ENCODE measurements at regions not wholly inside any gene's neighbourhood (a gene's known extent, or its start where the extent isn't known, plus 50 kb on each side); places are given as distances from the start of the nearest gene placed in this dataset.

DNA sequence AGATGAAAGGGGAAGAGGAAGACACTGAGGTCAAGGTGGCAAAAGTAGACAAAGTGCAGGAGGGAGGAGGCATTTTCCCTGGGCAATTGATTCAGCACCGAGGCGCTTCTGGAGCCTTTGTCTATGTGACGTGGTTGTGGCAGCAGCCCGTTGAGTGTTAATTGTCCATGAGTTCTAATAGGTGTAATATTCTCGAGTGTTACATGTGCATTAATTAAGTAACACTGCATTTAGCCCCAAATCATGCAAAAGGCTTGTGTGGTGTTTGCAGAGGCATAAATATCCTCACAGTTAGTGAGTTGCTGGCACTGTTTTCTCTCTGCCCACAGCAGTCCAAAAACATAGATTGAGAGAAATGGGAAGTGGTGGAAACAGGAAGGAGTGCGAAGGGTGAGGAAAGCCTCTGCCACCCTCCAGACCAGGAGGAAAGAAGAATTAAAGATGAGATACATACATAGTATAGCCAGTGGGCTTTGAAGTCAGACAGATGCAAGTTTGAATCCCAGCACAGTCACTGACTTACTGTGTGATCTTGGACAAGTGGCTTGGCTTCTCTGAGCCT is 361.2 kb downstream of the MN1 start:
- Mint-ChIP-seq H3K27ac (no peak overlapping the region), H3K27me3 (ENCODE audit: low read depth) (peaks cover 6% of the 10 kb centered on the region), H3K4me3 (no peak overlapping the region), H3K4me1 (peaks cover 22% of the 10 kb centered on the region), H3K9me3 (no peaks in the 10 kb centered on the region), H3K36me3 (no peaks in the 10 kb centered on the region)
- no peak for DNase-seq (ENCODE audit: low spot score in 2 of 2, unreplicated experiment in 2 of 2)
- TF ChIP-seq, protein P1, sequence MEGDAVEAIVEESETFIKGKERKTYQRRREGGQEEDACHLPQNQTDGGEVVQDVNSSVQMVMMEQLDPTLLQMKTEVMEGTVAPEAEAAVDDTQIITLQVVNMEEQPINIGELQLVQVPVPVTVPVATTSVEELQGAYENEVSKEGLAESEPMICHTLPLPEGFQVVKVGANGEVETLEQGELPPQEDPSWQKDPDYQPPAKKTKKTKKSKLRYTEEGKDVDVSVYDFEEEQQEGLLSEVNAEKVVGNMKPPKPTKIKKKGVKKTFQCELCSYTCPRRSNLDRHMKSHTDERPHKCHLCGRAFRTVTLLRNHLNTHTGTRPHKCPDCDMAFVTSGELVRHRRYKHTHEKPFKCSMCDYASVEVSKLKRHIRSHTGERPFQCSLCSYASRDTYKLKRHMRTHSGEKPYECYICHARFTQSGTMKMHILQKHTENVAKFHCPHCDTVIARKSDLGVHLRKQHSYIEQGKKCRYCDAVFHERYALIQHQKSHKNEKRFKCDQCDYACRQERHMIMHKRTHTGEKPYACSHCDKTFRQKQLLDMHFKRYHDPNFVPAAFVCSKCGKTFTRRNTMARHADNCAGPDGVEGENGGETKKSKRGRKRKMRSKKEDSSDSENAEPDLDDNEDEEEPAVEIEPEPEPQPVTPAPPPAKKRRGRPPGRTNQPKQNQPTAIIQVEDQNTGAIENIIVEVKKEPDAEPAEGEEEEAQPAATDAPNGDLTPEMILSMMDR (IDR thresholded peaks at IDR 0.05; ENCODE audit: unreplicated experiment): no peak

DNA sequence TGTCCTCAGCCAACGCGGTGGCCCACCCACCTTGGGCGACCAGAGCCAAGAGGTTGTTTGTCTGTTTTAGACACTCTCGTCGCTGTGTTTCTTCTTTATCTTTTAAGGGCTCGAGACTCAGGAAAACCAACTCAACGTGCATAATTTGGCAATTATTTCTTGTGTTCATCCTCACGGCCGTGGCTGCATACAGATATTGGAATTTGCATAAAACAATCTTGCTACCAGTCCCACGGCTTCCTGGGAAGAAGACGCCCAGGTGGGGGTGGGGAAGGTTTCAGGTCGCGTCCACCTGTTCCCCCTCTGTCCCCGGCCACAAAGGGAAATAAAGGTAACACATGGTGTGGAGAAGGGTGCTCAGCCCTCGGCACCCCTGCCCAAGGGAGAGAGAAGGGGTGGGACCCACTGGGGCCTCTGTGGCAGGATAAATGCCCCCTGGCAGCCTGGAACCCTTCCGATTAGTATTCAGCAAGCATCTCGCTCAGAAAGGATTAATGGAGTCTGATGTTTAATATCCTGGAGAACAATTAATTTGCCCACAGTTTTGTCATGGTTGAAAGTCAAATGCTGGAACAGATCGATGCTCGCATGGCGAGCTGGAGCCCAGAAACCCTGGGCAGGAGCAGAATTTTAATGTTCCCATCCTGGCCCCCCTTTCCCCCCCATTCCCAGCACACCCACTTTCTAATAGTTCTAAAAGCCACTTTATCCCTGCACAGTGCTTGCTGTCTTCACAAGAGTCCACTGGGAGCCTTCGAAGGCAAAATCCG is 359.7 kb downstream of the MN1 start:
- peaks cover 13% of the 10 kb centered on the region for H3K4me1 Mint-ChIP-seq
- H3K27ac Mint-ChIP-seq: no peak overlapping the region

DNA sequence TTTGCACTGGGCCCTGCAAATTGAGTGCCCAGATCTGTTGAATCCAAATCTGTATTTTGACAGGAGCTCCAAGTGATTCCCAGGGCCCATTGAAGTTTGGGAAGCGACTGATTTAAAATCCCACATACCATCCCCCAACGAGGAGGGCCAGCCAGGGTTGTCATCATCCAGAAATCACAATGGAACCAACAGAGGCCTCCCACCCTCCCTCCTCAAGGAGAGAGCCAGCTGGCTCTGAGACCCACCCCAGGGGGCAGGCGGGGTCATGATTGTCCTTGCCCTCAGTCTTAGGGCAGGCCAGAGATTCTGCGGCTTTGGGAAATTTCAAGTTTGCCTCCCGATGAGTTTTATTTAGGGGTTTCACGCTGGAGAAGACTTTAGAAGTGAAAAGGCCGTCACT is 358.2 kb downstream of the MN1 start:
- TF ChIP-seq, protein P1 (IDR thresholded peaks at IDR 0.05; ENCODE audit: unreplicated experiment): no peak
- Mint-ChIP-seq H3K36me3 (no peaks in the 10 kb centered on the region), H3K27ac (no peak overlapping the region), H3K9me3 (no peaks in the 10 kb centered on the region), H3K27me3 (ENCODE audit: low read depth) (peaks cover 6% of the 10 kb centered on the region), H3K4me3 (no peak overlapping the region), H3K4me1 (peaks cover 12% of the 10 kb centered on the region)
- DNase-seq (ENCODE audit: low spot score in 2 of 2, unreplicated experiment in 2 of 2): no peak

More for the DNA sequence above, 359.7 kb downstream of the MN1 start:
- Mint-ChIP-seq H3K36me3 (no peaks in the 10 kb centered on the region), H3K4me3 (no peak overlapping the region), H3K9me3 (no peaks in the 10 kb centered on the region), H3K27me3 (ENCODE audit: low read depth) (peaks cover 6% of the 10 kb centered on the region)
- no peak for DNase-seq (ENCODE audit: low spot score in 2 of 2, unreplicated experiment in 2 of 2)
- TF ChIP-seq, protein P1 (IDR thresholded peaks at IDR 0.05; ENCODE audit: unreplicated experiment): no peak

DNA sequence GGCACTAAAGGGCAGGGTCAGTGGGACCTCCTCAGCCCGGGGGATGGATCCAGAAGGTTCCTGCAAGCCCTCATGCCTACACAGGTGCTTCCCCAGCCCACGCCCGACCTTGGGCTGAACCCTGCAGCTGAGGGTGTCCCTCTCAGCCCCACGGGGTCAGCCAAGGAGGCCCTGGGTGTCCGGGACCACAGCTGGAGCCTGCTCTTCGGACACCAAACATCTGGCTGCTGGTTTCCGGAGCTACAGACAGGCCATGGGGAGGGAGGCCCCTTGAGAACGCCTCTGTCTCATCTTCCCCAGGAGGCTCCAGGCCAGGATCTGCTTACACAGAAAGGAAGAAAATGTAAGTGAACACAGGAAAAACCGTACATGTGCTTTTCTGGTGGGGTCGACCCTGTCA is 355.7 kb downstream of the MN1 start:
- Mint-ChIP-seq H3K4me3 (no peak overlapping the region), H3K27me3 (ENCODE audit: low read depth) (peaks cover 13% of the 10 kb centered on the region), H3K4me1 (peaks cover 7% of the 10 kb centered on the region), H3K9me3 (peaks cover 9% of the 10 kb centered on the region), H3K36me3 (peaks cover 4% of the 10 kb centered on the region), H3K27ac (peak overlapping the region; percentile 53)
- DNase-seq (ENCODE audit: low spot score in 2 of 2, unreplicated experiment in 2 of 2): no peak
- TF ChIP-seq, protein P1 (IDR thresholded peaks at IDR 0.05; ENCODE audit: unreplicated experiment): no peak

DNA sequence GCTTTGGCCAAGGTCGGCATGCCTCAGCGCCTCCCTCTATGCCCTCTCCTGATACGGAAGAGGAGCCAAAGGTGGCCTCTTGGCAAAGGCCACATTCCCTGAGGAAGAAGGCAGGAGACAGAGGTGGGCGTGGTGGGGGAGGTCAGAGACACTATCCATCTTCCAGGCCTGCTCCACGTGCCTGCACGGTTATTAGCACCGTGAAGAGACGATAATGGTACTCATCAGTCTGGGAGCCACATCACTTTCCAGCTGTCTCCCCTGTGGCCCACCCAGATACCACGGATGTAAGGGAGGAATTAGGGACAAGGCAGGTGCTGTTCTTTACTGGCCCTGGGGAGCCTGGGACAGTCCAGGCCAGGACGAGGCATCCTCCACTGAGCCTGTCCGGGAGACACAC is 354.3 kb downstream of the MN1 start:
- TF ChIP-seq, protein P1 (IDR thresholded peaks at IDR 0.05; ENCODE audit: unreplicated experiment): no peak
- H3K27me3 Mint-ChIP-seq (ENCODE audit: low read depth): peaks cover 19% of the 10 kb centered on the region
- peaks cover 4% of the 10 kb centered on the region for H3K36me3 Mint-ChIP-seq
- peaks cover 7% of the 10 kb centered on the region for H3K4me1 Mint-ChIP-seq
- no peak overlapping the region for H3K27ac Mint-ChIP-seq
- no peak overlapping the region for H3K4me3 Mint-ChIP-seq
- DNase-seq (ENCODE audit: low spot score in 2 of 2, unreplicated experiment in 2 of 2): no peak
- peaks cover 14% of the 10 kb centered on the region for H3K9me3 Mint-ChIP-seq
